ENCODE measurements at regions not wholly inside any gene's neighbourhood (a gene's known extent, or its start where the extent isn't known, plus 50 kb on each side); places are given as distances from the start of the nearest gene placed in this dataset.
"Not testable (repeated sequence)": the region's sequence is repeated elsewhere in the genome, so short reads cannot be mapped to it uniquely, and the experiment has no call there.

DNA sequence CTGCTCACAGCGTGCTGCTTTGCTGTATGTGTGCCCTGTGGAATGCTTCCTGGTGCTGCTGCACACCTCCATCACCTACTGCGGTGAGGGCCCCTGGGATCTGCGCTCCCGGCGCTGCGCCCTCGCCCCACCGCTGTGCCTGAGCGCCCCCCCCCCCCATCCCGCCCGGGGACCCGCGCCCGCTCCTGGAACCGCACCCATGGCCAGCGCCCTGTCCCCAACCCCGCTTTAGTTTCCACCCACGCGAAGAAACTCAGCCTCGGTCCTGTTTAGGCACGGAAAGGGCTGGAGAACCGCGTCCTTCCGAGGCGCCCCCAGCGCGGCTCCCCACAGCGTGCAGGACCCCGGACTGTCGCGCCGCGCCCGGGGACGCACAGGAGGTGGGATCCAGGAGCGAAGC is 265.5 kb downstream of the POTEB3 start:
- not testable (repeated sequence) for H3K4me3 ChIP-seq (ENCODE audit: low read length); DNase-seq (ENCODE audit: low read depth)

DNA sequence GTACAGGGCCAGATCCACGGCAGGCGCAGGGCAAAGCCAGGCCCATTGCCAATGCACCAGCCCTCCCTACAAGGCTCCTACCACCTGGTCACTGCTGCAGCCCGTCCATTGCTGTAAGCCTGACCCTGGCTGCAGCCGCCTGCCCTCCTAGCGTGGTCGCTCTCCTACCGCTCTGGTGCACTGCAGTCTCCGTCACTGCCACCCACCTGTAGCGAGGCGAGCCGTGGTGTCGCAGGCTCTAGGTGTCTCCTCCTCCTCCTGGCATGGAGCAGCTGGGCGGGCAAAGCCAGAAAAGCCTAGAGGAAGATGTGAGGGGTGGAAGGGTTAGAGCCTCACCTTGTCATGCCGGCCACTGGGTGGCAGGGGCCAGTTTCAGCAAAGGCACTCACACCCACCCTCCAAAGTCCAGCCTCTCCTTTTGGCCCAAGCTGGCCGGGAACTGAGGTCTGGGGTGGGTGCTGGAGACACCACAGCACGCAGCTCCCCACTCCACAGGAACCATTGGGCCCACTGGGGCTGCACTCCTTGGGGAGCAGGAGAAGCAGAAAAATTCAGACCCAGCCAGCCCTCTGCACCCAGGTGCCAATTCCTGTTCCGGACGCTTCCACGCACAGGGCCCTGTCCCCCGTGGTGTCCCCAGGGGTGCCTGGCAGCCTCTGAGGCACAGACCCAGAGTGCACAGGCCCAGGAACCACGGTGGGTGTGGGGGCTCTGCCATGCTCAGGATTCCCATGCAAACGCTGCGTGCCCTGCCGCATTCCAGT is 285.3 kb upstream of the POTEB2 start:
- DNase-seq (ENCODE audit: low read depth); H3K4me3 ChIP-seq (ENCODE audit: low read length): not testable (repeated sequence)

DNA sequence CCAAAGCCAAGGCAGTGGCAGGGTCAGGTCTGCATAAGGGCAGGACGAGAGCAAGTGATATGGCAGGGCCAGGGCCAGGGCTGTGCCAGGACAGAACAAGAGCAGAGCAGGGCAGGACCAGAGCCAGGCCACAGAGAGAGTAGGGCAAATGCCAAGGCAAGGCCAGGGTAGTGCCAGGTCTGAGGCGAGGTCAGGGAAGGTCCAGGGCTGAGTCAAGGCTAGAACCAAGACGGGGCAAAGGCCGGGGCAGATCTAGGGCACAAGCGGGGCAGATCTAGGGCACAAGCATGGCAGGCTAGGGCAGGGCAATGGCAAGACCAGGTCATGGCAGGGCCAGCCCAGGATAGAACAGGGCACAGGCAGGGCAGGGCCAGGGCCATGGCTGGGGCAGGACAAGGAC is 282.0 kb upstream of the POTEB2 start:
- not testable (repeated sequence) for DNase-seq (ENCODE audit: low read depth)

DNA sequence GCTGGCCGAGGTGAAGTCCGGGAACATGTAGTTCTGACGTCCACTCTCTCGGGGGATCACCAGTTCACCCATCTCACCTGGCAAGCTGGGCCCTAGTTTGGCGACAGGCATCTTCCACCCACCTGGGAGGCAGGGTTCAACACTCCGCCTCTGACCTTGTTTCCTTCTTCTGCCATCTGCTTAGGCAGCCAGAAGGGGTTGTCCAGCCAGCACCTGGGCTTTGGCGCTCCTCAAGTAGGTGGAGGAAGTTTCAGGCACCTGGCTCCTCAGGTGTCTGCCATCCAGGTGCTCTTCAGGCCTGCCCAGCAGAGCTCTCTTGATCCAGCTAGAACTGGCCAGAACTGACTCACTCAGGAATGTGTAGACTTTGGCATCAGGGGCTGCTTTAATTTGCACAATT is 267.8 kb upstream of the POTEB2 start:
- DNase-seq (ENCODE audit: low read depth); H3K4me3 ChIP-seq (ENCODE audit: low read length): not testable (repeated sequence)

More for the DNA sequence above, 282.0 kb upstream of the POTEB2 start:
- not testable (repeated sequence) for H3K4me3 ChIP-seq (ENCODE audit: low read length)

DNA sequence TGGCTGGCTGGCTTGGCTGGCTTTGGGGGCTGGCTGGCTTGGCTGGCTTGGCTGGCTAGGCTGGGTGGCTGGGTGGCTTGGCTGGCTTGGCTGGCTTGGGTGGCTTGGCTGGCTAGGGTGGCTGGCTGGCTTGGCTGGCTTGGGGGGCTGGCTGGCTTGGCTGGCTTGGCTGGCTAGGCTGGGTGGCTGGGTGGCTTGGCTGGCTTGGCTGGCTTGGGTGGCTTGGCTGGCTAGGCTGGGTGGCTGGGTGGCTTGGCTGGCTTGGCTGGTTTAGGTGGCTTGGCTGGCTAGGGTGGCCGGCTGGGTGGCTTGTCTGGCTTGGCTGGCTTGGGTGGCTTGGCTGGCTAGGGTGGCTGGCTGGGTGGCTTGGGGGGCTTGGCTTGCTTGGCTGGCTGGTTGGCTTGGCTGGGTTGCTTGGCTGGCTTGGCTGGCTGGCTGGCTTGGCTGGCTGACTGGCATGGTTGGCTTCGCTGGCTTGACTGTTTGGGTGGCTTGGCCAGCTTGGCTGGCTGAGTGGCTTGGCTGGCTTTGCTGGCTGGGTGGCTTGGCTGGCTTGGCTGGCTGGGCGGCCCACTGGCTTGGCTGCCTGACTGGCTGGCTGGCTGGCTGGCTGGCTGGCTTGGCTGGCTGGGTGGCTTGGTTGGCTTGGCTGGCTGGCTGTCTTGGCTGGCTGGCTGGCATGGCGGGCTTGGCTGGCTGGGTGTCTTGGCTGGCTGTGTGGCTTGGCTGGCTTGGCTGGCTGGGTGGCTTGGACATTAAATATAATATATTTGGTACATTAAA is 246.3 kb upstream of the POTEB2 start:
- peak; percentile 0 for DNase-seq (ENCODE audit: low read depth)
- not testable (repeated sequence) for H3K4me3 ChIP-seq (ENCODE audit: low read length)

DNA sequence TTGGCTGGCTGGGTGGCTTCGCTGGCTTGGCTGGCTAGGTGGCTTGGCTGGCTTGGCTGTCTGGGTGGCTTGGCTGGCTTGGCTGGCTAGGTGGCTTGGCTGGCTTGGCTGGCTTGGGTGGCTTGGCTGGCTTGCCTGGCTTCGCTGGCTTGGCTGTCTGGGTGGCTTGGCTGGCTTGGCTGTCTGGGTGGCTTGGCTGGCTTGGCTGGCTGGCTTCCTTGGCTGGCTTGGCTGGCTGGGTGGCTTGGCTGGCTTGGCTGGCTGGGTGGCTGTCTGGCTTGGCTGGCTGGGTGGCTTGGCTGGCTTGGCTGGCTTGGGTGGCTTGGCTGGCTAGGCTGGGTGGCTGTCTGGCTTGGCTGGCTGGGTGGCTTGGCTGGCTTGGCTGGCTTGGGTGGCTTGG is 245.7 kb upstream of the POTEB2 start:
- DNase-seq (ENCODE audit: low read depth) = peak; percentile 3
- not testable (repeated sequence) for H3K4me3 ChIP-seq (ENCODE audit: low read length)

DNA sequence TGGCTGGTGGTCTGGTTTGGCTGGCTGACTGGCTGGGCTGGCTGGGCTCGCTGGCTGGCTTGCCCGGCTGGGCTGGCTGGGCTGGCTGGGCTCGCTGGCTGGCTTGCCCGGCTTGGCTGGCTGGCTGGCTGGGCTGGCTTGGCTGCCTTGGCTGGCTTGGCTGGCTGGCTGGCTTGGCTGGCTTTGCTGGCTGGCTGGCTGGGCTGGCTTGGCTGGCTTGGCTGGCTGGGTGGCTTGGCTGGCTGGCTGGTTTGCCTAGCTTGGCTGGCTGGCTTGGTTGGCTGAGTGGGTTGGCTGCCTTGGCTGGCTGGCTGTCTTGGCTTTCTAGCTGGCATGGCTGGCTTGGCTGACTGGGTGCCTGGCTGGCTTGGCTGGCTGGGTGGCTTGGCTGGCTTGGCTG is 245.1 kb upstream of the POTEB2 start:
- not testable (repeated sequence) for DNase-seq (ENCODE audit: low read depth); H3K4me3 ChIP-seq (ENCODE audit: low read length)

DNA sequence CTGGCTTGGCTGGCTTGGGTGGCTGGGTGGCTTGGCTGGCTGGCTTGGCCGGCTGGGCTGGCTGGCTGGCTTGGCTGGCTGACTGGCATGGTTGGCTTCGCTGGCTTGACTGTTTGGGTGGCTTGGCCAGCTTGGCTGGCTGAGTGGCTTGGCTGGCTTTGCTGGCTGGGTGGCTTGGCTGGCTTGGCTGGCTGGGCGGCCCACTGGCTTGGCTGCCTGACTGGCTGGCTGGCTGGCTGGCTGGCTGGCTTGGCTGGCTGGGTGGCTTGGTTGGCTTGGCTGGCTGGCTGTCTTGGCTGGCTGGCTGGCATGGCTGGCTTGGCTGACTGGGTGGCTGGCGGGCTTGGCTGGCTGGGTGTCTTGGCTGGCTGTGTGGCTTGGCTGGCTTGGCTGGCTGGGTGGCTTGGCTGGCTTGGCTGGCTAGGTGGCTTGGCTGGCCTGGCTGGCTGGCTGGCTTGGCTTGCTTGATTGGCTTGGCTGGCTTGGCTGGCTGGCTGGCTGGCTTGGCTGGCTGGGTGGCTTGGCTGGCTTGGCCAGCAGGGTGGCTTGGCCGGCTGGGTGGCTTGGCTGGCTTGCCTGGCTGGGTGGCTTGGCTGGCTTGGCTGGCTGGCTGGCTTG is 244.2 kb upstream of the POTEB2 start:
- not testable (repeated sequence) for DNase-seq (ENCODE audit: low read depth); H3K4me3 ChIP-seq (ENCODE audit: low read length)

DNA sequence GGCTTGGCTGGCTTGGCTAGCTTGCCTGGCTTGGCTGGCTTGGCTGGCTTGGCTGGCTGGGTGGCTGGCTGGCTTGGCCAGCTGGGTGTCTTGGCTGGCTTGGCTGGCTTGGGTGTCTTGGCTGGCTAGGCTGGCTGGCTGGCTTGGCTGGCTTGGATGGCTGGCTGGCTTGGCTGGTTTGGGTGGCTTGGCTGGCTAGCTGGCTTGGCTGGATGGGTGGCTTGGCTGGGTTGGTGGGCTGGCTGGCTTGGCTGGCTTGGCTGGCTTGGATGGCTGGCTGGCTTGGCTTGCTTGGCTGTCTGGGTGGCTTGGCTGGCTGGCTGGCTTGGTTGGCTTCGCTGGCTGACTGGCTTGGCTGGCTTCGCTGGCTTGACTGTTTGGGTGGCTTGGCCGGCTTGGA is 242.3 kb upstream of the POTEB2 start:
- H3K4me3 ChIP-seq (ENCODE audit: low read length); DNase-seq (ENCODE audit: low read depth): not testable (repeated sequence)

DNA sequence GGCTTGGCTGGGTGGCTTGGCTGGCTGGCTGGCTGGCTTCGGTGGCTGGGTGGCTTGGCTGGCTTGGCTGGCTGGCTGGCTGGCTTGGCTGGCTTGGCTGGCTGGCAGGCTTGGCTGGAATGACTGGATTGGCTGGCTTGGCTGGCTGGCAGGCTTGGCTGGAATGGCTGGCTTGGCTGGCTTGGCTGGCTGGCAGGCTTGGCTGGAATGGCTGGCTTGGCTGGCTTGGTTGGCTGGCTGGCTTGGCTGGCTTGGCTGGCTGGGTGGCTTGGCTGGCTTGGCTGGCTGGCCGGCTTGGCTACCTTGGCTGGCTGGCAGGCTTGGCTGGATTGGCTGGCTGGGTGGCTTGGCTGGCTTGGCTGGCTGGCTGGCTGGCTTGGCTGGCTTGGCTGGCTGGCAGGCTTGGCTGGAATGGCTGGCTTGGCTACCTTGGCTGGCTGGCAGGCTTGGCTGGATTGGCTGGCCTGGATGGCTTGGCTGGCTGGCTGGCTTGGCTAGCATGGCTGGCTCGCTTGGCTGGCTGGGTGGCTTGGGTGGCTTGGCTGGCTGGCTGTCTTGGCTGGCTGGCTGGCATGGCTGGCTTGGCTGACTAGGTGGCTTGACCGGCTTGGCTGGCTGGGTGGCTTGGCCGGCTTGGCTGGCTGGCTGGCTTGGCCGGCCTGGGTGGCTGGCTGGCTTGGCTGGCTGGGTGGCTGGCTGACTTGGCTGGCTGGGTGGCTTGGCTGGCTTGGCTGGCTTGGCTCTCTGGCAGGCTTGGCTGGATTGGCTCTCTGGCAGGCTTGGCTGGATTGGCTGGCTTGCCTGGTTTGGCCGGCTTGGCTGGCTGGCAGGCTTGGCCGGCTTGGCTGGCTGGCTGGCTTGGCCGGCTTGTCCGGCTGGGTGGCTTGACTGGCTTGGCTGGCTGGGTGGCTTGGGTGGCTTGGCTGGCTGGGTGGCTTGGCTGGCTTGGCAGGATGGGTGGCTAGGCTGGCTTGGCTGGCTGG is 241.6 kb upstream of the POTEB2 start:
- not testable (repeated sequence) for DNase-seq (ENCODE audit: low read depth); H3K4me3 ChIP-seq (ENCODE audit: low read length)

DNA sequence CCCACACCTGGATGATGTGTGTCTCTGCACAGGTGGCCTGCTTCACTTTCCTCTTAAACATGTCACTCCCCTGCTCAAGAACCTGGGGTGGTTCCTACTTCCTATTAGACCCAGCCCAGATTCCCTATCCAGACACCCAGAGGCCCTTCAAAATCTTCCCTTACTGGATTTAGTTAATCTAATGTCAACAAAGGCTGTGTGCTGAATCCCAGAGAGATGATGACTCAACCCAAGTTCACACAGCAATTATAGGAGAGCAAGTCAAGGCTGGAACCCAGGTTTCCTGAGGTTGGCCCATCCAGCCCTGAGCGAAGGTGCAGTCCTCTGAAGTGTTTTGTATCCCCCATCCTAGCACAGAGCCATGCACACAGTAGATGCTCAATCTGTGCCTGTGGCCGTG is 230.5 kb upstream of the POTEB2 start:
- not testable (repeated sequence) for DNase-seq (ENCODE audit: low read depth); H3K4me3 ChIP-seq (ENCODE audit: low read length)

DNA sequence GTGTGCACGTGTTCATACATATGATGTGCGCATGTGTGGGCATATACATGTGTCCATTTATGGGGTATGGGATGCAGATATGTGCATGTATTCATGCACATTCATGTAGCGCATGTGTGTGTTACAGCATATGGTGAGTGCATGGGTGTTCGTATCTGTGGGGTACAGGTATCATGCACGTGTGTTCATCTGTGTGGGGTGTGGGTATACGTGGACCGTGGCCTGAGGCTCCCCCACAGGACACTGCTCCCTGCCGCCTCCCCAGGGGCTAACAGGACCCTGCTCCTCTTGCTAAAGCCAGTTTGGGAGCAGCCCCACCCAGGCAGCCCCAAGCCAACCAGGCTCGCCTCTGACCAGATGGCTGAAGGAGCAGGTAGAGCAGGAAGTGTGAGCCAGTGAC is 213.4 kb upstream of the POTEB2 start:
- not testable (repeated sequence) for DNase-seq (ENCODE audit: low read depth); H3K4me3 ChIP-seq (ENCODE audit: low read length)

DNA sequence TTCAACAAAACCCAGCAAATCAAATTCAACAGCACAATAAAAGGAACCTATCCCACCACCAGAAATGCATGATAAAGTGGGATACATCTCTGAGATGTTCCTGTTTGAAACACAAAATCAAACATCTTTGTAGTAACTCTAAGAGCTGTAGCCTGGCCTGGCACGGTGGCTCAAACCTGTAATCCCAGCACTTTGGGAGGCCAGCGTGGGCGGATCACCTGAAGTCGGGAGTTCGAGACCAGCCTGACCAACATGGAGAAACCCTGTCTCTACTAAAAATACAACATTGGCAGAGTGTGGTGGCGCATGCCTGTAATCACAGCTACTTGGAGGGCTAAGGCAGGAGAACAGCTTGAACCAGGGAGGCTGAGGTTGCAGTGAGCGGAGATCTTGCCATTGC is 202.8 kb upstream of the POTEB2 start:
- DNase-seq (ENCODE audit: low read depth) = not testable (repeated sequence)

DNA sequence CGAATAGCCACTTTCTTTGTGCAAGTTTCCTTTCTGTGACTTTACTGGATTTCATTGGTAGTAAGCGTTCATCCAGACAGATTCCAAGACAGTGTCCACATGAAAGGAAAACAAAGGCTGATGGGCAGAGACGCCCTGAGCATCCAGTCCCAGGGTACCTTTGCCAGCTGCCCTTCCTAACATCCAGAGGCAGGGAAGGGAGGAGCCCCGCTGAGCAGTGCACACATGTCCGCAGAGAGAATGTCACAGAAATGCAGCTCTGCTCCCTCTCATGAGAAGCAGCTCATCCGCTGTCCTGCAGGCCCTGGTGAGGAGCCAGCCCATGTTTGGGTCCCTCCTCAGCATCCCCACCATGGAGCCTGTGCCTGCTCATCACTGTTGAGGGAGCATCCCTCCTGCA is 197.4 kb upstream of the POTEB2 start:
- not testable (repeated sequence) for DNase-seq (ENCODE audit: low read depth); H3K4me3 ChIP-seq (ENCODE audit: low read length)

More for the DNA sequence above, 202.8 kb upstream of the POTEB2 start:
- H3K4me3 ChIP-seq (ENCODE audit: low read length) = not testable (repeated sequence)

DNA sequence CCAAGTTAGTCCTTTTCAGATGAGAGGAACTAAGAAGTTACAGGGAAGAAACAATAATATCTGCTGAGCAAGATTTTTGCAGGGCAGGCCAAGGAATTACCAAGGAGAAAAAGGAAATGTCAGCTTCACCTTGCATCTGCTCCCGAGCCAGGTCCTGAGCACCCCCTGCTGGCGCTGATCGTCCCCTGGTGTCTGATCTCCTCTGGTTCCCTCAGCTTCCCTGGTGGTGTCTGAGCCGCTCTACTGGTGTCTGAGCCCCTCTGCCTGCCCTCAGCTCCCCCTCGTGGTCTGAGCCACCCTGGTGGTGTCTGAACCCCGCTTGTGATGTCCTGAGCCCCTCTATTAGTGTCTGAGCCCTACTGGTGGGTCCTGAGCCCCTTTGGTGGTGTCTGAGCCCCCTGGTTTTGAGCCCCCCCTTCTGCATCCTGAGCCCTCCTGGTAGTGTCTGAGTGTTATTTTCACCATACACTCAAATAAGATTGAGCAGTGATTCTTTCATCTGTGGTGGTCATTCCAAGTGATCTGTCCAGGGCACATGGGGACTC is 196.6 kb upstream of the POTEB2 start:
- not testable (repeated sequence) for H3K4me3 ChIP-seq (ENCODE audit: low read length); DNase-seq (ENCODE audit: low read depth)

DNA sequence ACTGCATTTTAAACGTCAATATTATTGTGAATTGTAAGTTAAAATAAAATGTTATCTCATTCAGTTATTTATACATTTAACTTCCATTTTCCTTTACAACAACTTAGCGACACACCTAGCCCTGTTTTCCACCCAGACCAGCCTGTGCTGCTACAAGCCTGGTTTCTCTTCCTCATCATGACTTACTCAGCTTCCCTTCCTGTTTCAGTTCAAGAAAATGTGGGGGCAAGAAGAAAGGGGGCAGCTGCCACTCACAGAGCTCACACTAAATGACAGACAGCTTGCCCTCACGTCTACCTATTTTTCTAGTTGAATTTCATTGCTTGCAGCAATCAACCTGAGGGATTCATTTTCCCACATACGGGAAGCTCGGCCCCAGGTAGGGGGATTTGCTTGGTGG is 185.8 kb upstream of the POTEB2 start:
- not testable (repeated sequence) for H3K4me3 ChIP-seq (ENCODE audit: low read length); DNase-seq (ENCODE audit: low read depth)

DNA sequence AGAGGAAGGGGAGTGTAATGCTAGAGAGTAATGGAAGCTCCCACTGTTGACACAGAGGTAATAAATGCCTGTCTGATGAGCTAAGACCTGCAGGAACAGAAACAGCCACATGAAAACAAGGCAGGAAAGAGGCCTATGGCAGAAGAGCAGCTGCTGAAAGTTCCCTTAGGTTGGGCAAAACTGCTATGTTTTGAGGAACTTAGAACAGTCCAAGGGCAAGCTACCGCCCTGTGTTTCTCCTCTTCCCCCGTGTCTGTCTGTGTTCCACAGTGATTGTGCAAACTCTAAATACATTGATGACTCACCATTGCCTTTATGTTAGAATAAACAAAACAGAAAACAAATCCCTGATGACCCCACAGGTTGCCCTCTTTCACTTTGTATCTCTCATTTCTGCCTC is 165.6 kb upstream of the POTEB2 start:
- DNase-seq (ENCODE audit: low read depth); H3K4me3 ChIP-seq (ENCODE audit: low read length): not testable (repeated sequence)

DNA sequence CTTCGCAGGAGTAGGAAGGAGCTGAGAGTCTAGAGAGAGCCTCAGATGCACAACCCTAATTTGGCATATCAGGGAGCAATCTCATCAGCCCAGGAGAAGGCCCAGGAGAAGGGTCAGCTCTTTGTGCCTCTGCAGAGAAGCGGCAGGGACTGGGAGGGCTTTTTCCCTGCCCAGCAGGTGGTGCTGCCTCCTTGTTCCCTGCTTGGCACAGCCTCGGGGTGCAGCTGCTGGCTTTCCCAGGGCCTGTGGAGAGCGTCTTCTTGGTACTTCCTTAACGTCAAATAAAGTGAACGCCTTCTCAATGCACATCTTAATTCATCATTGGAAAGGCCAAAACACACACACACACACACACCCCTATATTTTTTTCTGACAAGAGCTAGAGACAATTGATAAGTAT is 162.9 kb upstream of the POTEB2 start:
- DNase-seq (ENCODE audit: low read depth); H3K4me3 ChIP-seq (ENCODE audit: low read length): not testable (repeated sequence)

DNA sequence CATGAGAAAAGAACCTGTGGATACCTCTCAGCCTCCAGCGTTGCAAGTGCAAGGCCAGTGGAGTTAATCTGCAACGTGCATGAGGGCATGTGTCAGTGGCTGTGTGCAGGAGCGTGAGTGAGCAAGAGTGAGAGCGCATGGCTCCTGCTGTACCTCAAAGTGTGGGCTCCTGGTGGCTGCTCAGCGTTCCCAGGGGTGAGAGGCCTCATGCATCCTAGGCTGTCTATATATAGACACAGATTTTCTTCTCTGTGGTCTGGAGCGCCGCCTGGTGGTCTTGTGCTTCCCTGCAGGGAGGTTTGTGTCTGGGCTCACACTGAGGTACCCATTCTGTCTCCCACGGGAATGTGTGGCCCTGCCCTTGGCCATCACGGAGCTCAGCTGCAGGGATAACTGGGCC is 161.8 kb upstream of the POTEB2 start:
- not testable (repeated sequence) for DNase-seq (ENCODE audit: low read depth); H3K4me3 ChIP-seq (ENCODE audit: low read length)
